SK-N-SH (cell line): ENCODE measurements at regions not wholly inside any gene's neighbourhood (a gene's known extent, or its start where the extent isn't known, plus 50 kb on each side); places are given as distances from the start of the nearest gene placed in this dataset.

Experiments used
- CTCF ChIA-PET: fragments of 300-600, 350-600 bp; formaldehyde crosslinking; extraction: SDS; loops from one replicate; lab custom pipeline; 2021; lab: Yijun Ruan, JAX
- POLR2A ChIA-PET: fragments of 350-600 bp; sonication (Branson Sonifier 250); formaldehyde crosslinking; extraction: SDS; loops from one replicate; lab custom pipeline; 2020; ENCODE audit warnings: antibody characterized with exemption, inconsistent platforms; lab: Yijun Ruan, JAX
- DNase-seq: peaks from one replicate; pipeline ENCODE4 v3.0.0; 2012
- H2AFZ ChIP-seq: fragments of 200-600 bp; sonication (generic); 2 replicates; pipeline ENCODE4 v1.8.1; 2016; ENCODE audit warnings: antibody characterized with exemption, mild to moderate bottlenecking, low read depth
- H3F3A ChIP-seq: fragments of 200-600 bp; sonication (generic); replicated peaks from 2 replicates; pipeline ENCODE3; 2016; ENCODE audit warnings: antibody characterized with exemption, mild to moderate bottlenecking; ENCODE audit not compliant: insufficient read depth
- H3K27ac ChIP-seq, 2 experiments: fragments of 200-500 bp in 1 of 2; fragments of 200-600 bp in 1 of 2; sonication (Bioruptor generic) in 1 of 2; sonication (generic), shearing (Covaris generic) in 1 of 2; 2 replicates each; pipeline versions ENCODE4 v1.5.1 to v1.6.1; 2014 to 2016; ENCODE audit warnings: low read depth in 2 of 2, inconsistent platforms in 1 of 2, low read length in 1 of 2, mild to moderate bottlenecking in 1 of 2, mixed read lengths in 1 of 2
- H3K27me3 ChIP-seq: fragments of 200-600 bp; sonication (generic), shearing (Covaris generic); 2 replicates; pipeline ENCODE4 v1.6.1; 2016; ENCODE audit warnings: mixed run types; ENCODE audit not compliant: insufficient read depth
- H3K36me3 ChIP-seq, 2 experiments: fragments of 200-500 bp in 1 of 2; fragments of 200-600 bp in 1 of 2; sonication (Bioruptor generic) in 1 of 2; sonication (generic) in 1 of 2; replicated peaks in 1 of 2; 2 replicates each; pipeline versions ENCODE3 to v1.5.1; 2014 to 2016; ENCODE audit warnings: low read length in 1 of 2, mild to moderate bottlenecking in 1 of 2; ENCODE audit not compliant: insufficient read depth in 2 of 2, control insufficient read depth in 1 of 2
- H3K4me1 ChIP-seq, 2 experiments: fragments of 200-500 bp in 1 of 2; fragments of 200-600 bp in 1 of 2; sonication (Bioruptor generic) in 1 of 2; sonication (generic), shearing (Covaris generic) in 1 of 2; 2 replicates each; pipeline versions ENCODE4 v1.5.1 to v1.6.1; 2014 to 2016; ENCODE audit warnings: low read depth in 1 of 2, low read length in 1 of 2, mixed run types in 1 of 2; ENCODE audit not compliant: insufficient read depth in 2 of 2, control insufficient read depth in 1 of 2
- H3K4me2 ChIP-seq: fragments of 200-600 bp; sonication (generic), shearing (Covaris generic); 2 replicates; pipeline ENCODE4 v1.6.1; 2017; ENCODE audit warnings: mixed run types
- H3K4me3 ChIP-seq, 2 experiments: fragments of 200-500 bp in 1 of 2; fragments of 200-600 bp in 1 of 2; sonication (Bioruptor generic) in 1 of 2; sonication (generic), shearing (Covaris generic) in 1 of 2; 2 replicates each; pipeline versions ENCODE4 v1.5.1 to v1.8.1; 2014 to 2016; ENCODE audit warnings: low read depth in 2 of 2, inconsistent platforms in 1 of 2, low read length in 1 of 2, mild to moderate bottlenecking in 1 of 2, mixed read lengths in 1 of 2, moderate library complexity in 1 of 2
- H3K79me2 ChIP-seq: fragments of 200-600 bp; sonication (generic); 2 replicates; pipeline ENCODE4 v1.8.1; 2017; ENCODE audit warnings: mild to moderate bottlenecking; ENCODE audit not compliant: insufficient read depth
- H3K9ac ChIP-seq: fragments of 200-600 bp; sonication (generic); 2 replicates; pipeline ENCODE4 v1.6.1; 2017; ENCODE audit warnings: mixed run types
- H3K9me2 ChIP-seq: fragments of 200-600 bp; sonication (generic); 2 replicates; pipeline ENCODE4 v1.6.1; 2017; ENCODE audit warnings: mixed run types
- H3K9me3 ChIP-seq: fragments of 200-600 bp; sonication (generic); 2 replicates; pipeline ENCODE4 v1.6.1; 2017; ENCODE audit warnings: mixed run types, mild to moderate bottlenecking, moderate library complexity
- H4K20me1 ChIP-seq: fragments of 200-600 bp; sonication (generic); 2 replicates; pipeline ENCODE4 v1.6.1; 2017; ENCODE audit warnings: mild to moderate bottlenecking, mixed run types; ENCODE audit not compliant: insufficient read depth
- CHD2 ChIP-seq: fragments of 150-350 bp; IDR thresholded peaks from 2 replicates; pipeline ENCODE4 v1.6.1; 2018; ENCODE audit warnings: low read length; ENCODE audit not compliant: partially characterized antibody
- EP300 ChIP-seq, 2 experiments: IDR thresholded peaks; 2 replicates each; pipeline versions ENCODE4 v1.4.0 to v1.6.1; 2012; ENCODE audit warnings: borderline replicate concordance in 1 of 2, low read depth in 1 of 2, low read length in 1 of 2
- EZH2phosphoT487 ChIP-seq: fragments of 200-600 bp; sonication (generic); IDR thresholded peaks from 2 replicates; pipeline ENCODE4 v1.6.1; 2017; ENCODE audit warnings: low read depth, mixed run types, mild to moderate bottlenecking, antibody characterized with exemption, moderate library complexity, borderline replicate concordance
- FOSL2 ChIP-seq: IDR thresholded peaks from 2 replicates; pipeline ENCODE4 v1.4.0; 2012; ENCODE audit warnings: low read depth, mild to moderate bottlenecking, moderate library complexity, borderline replicate concordance
- FOXM1 ChIP-seq: IDR thresholded peaks from 2 replicates; pipeline ENCODE4 v1.4.0; 2012; ENCODE audit warnings: low read depth, mild to moderate bottlenecking
- GABPA ChIP-seq: IDR thresholded peaks from 2 replicates; pipeline ENCODE4 v1.4.0; 2012; ENCODE audit warnings: low read depth, mild to moderate bottlenecking
- IRF3 ChIP-seq: fragments of 150-350 bp; IDR thresholded peaks from 2 replicates; pipeline ENCODE4 v1.6.1; 2016; ENCODE audit warnings: mild to moderate bottlenecking, low read depth, low read length
- MAX ChIP-seq: IDR thresholded peaks from 2 replicates; pipeline ENCODE4 v1.4.0; 2012; ENCODE audit warnings: low read depth
- MEF2A ChIP-seq: IDR thresholded peaks from 2 replicates; pipeline ENCODE4 v1.4.0; 2012; ENCODE audit warnings: low read depth, borderline replicate concordance
- NFIC ChIP-seq: IDR thresholded peaks from 2 replicates; pipeline ENCODE4 v1.4.0; 2012; ENCODE audit warnings: borderline replicate concordance
- NRF1 ChIP-seq: IDR thresholded peaks from 2 replicates; pipeline ENCODE4 v1.6.1; 2012; ENCODE audit warnings: low read depth, mild to moderate bottlenecking, low read length
- PBX3 ChIP-seq: IDR thresholded peaks from 2 replicates; pipeline ENCODE4; 2012
- RCOR1 ChIP-seq: fragments of 150-350 bp; IDR thresholded peaks from 2 replicates; pipeline ENCODE4 v1.6.1; 2017; ENCODE audit warnings: antibody characterized with exemption, low read length
- REST ChIP-seq: IDR thresholded peaks from 2 replicates; pipeline ENCODE4 v1.6.1; 2012; ENCODE audit warnings: mild to moderate bottlenecking, low read depth, low read length, moderate library complexity
- RFX5 ChIP-seq: IDR thresholded peaks from 2 replicates; pipeline ENCODE4 v1.6.1; 2012; ENCODE audit warnings: mild to moderate bottlenecking, improper control_type of control experiment, low read length
- RXRA ChIP-seq: IDR thresholded peaks from 2 replicates; pipeline ENCODE4 v1.4.0; 2012; ENCODE audit warnings: low read depth, mild to moderate bottlenecking, borderline replicate concordance
- SIN3A ChIP-seq: IDR thresholded peaks from 2 replicates; pipeline ENCODE4 v1.6.1; 2012; ENCODE audit warnings: low read depth, mild to moderate bottlenecking, low read length, moderate library complexity, borderline replicate concordance
- TAF1 ChIP-seq: IDR thresholded peaks from 2 replicates; pipeline ENCODE4 v1.6.1; 2012; ENCODE audit warnings: low read depth, mild to moderate bottlenecking, low read length, moderate library complexity, borderline replicate concordance
- USF1 ChIP-seq: IDR thresholded peaks from 2 replicates; pipeline ENCODE4 v1.4.0; 2012; ENCODE audit warnings: low read depth, borderline replicate concordance
- YY1 ChIP-seq: IDR thresholded peaks from 2 replicates; pipeline ENCODE4 v1.4.0; 2012; ENCODE audit warnings: low read depth, mild to moderate bottlenecking
- WGBS: methylation state at CpG from one replicate; pipeline ENCODE4 v1.1.6; 2017; ENCODE audit warnings: low lambda C conversion rate; 5-methylcytosine and 5-hydroxymethylcytosine counted together

GRCh38 chr5:35369965-35370790 is 139.9 kb upstream of the PRLR start (continued):
- no peak for TF ChIP-seq USF1
- no peak for TF ChIP-seq IRF3
- no peak for TF ChIP-seq TAF1
- no peak for TF ChIP-seq MAX
- no peak for TF ChIP-seq FOSL2
- TF ChIP-seq NRF1, result no peak
- TF ChIP-seq EP300 (IDR thresholded peaks at IDR 0.05; ENCODE audit: borderline replicate concordance in 1 of 2, low read depth in 1 of 2, low read length in 1 of 2), result peak in 1 of 2 experiments; percentile 69; a peak in 1 of 4 replicates
- no peak for TF ChIP-seq RXRA

GRCh38 chr5:35367526-35367925 is 137.2 kb upstream of the PRLR start:
- Histone ChIP-seq H2AFZ (no peak overlapping the region), H3K4me2 (no peak overlapping the region), H3K27ac (no peak overlapping the region), H3K27me3 (no peaks in the 10 kb centered on the region), H3F3A (no peaks in the 10 kb centered on the region), H3K9me3 (no peaks in the 10 kb centered on the region), H3K9me2 (no peaks in the 10 kb centered on the region; the same call in 1 of the 2 replicates), H3K4me3 (no peak overlapping the region), H3K79me2 (no peaks in the 10 kb centered on the region), H3K36me3 (no peaks in the 10 kb centered on the region), H4K20me1 (no peaks in the 10 kb centered on the region), H3K4me1 (peaks cover 0 to 18% of the 10 kb centered on the region in 2 experiments; a peak in 2 of 4 replicates), H3K9ac (no peak overlapping the region)
- ChIA-PET CTCF (no interaction called here), POLR2A (no interaction called here)
- TF ChIP-seq RFX5, result no peak
- TF ChIP-seq GABPA, result no peak
- no peak for TF ChIP-seq RCOR1
- TF ChIP-seq PBX3, result no peak
- no peak for TF ChIP-seq SIN3A
- no peak for TF ChIP-seq EZH2phosphoT487
- TF ChIP-seq MEF2A, result no peak
- TF ChIP-seq NFIC, result no peak
- no peak for TF ChIP-seq YY1
- TF ChIP-seq EP300 (IDR thresholded peaks at IDR 0.05; ENCODE audit: borderline replicate concordance in 1 of 2, low read depth in 1 of 2, low read length in 1 of 2), result no peak
- no peak for TF ChIP-seq REST
- no peak for TF ChIP-seq CHD2
- TF ChIP-seq FOXM1, result no peak
- no peak for DNase-seq
- WGBS, result 39% methylated on average over 1 of the region's 1 CpG
